Keratinocyte (primary cell): ENCODE measurements at regions not wholly inside any gene's neighbourhood (a gene's known extent, or its start where the extent isn't known, plus 50 kb on each side); places are given as distances from the start of the nearest gene placed in this dataset.
A peak's percentile ranks its signal among the peaks of the same experiment; 100 is the strongest.

Experiments used
- DNase-seq: peaks from one replicate; pipeline ENCODE4 v3.0.0-alpha.2; 2011; ENCODE audit warnings: low read depth, missing footprints, low spot score
- FAIRE-seq: peaks from 2 replicates; lab custom pipeline; 2011; peaks lifted over from hg19 to GRCh38; lab: Jason Lieb, UNC
- H2AFZ ChIP-seq: 2 replicates; pipeline ENCODE4 v1.6.0; 2012; ENCODE audit warnings: low read length, control low read depth, inconsistent platforms; ENCODE audit not compliant: control insufficient read depth
- H3K27ac ChIP-seq: 2 replicates; pipeline ENCODE4 v1.5.1; 2011; ENCODE audit warnings: low read length; ENCODE audit not compliant: control insufficient read depth, insufficient read depth
- H3K27me3 ChIP-seq: 3 replicates; pipeline ENCODE4 v1.6.0; 2011; ENCODE audit warnings: low read length; ENCODE audit not compliant: control insufficient read depth, insufficient read depth; ENCODE audit errors: extremely low read depth
- H3K36me3 ChIP-seq, 2 experiments: 2 replicates in 1 of 2; 3 replicates in 1 of 2; pipeline ENCODE4 v1.5.1; 2011; ENCODE audit warnings: low read length in 2 of 2, mild to moderate bottlenecking in 1 of 2; ENCODE audit not compliant: control insufficient read depth in 2 of 2, insufficient read depth in 2 of 2; ENCODE audit errors: extremely low read depth in 1 of 2
- H3K4me1 ChIP-seq: 3 replicates; pipeline ENCODE4 v1.5.1; 2011; ENCODE audit warnings: low read length; ENCODE audit not compliant: control insufficient read depth, insufficient read depth; ENCODE audit errors: extremely low read depth
- H3K4me2 ChIP-seq: 3 replicates; pipeline ENCODE4 v1.6.0; 2011; ENCODE audit warnings: low read depth, low read length; ENCODE audit not compliant: control insufficient read depth, insufficient read depth; ENCODE audit errors: extremely low read depth
- H3K4me3 ChIP-seq, 3 experiments: fragments of 200-600 bp in 1 of 3; sonication (generic) in 1 of 3; 2 replicates in 2 of 3; 3 replicates in 1 of 3; pipeline ENCODE4 v1.5.1; 2011 to 2016; ENCODE audit warnings: low read length in 3 of 3, mild to moderate bottlenecking in 3 of 3, control low read depth in 2 of 3, inconsistent platforms in 1 of 3, low read depth in 1 of 3, mixed read lengths in 1 of 3, mixed run types in 1 of 3, moderate library complexity in 1 of 3; ENCODE audit not compliant: control insufficient read depth in 2 of 3, insufficient read depth in 2 of 3; ENCODE audit errors: extremely low read depth in 1 of 3
- H3K79me2 ChIP-seq: 2 replicates; pipeline ENCODE4 v1.6.0; 2012; ENCODE audit warnings: low read length; ENCODE audit not compliant: control insufficient read depth, insufficient read depth
- H3K9ac ChIP-seq: 3 replicates; pipeline ENCODE4 v1.6.0; 2011; ENCODE audit warnings: low read length; ENCODE audit not compliant: control insufficient read depth, insufficient read depth; ENCODE audit errors: extremely low read depth
- H3K9me1 ChIP-seq: 3 replicates; pipeline ENCODE4 v1.6.0; 2011; ENCODE audit warnings: low read length; ENCODE audit not compliant: control insufficient read depth, insufficient read depth; ENCODE audit errors: extremely low read depth
- H3K9me3 ChIP-seq: 2 replicates; pipeline ENCODE4 v1.5.1; 2012; ENCODE audit warnings: low read depth, low read length; ENCODE audit not compliant: control insufficient read depth
- H4K20me1 ChIP-seq: 3 replicates; pipeline ENCODE4 v1.6.0; 2011; ENCODE audit warnings: low read length; ENCODE audit not compliant: control insufficient read depth, insufficient read depth; ENCODE audit errors: extremely low read depth
- CTCF ChIP-seq, 3 experiments: IDR thresholded peaks in 1 of 3; conservative IDR thresholded peaks in 1 of 3; optimal IDR thresholded peaks in 1 of 3; 2 replicates in 2 of 3; 3 replicates in 1 of 3; pipeline versions ENCODE3 to v1.5.1; 2011; ENCODE audit warnings: low read length in 3 of 3, mild to moderate bottlenecking in 3 of 3, moderate library complexity in 2 of 3, control low read depth in 1 of 3, inconsistent platforms in 1 of 3; ENCODE audit not compliant: insufficient read depth in 2 of 3; ENCODE audit errors: extremely low read depth in 1 of 3
- EZH2 ChIP-seq: IDR thresholded peaks from one replicate; pipeline ENCODE4 v1.6.1; 2012; ENCODE audit warnings: inconsistent platforms, mild to moderate bottlenecking, low read length, moderate library complexity
- dilution Hi-C: fragments of 300-500 bp; cut with MboI; formaldehyde crosslinking; loops from one replicate; pipeline ENCODE4 v1.7.0; 2020; ENCODE audit warnings: low sequenced_read_pairs; ENCODE audit not compliant: extremely low pct_ligation_motif_present

GRCh38 chr12:65520658-65521057 is 242.2 kb downstream of the MSRB3 start:
- Histone ChIP-seq H3K9me3 (no peaks in the 10 kb centered on the region), H3K27me3 (no peaks in the 10 kb centered on the region), H3K4me3 (no peak overlapping the region), H3K9ac (no peak overlapping the region), H2AFZ (peak overlapping the region; percentile 13), H3K79me2 (no peaks in the 10 kb centered on the region), H4K20me1 (no peaks in the 10 kb centered on the region), H3K4me1 (peaks cover 31% of the 10 kb centered on the region), H3K9me1 (no peaks in the 10 kb centered on the region), H3K36me3 (no peaks in the 10 kb centered on the region), H3K4me2 (no peak overlapping the region), H3K27ac (no peak overlapping the region)
- TF ChIP-seq EZH2 (no peak), CTCF (optimal IDR thresholded peaks at IDR 0.05 in 1 of 3, IDR thresholded peaks at IDR 0.05 in 1 of 3, conservative IDR thresholded peaks at IDR 0.05 in 1 of 3; ENCODE audit: extremely low read depth in 1 of 3, insufficient read depth in 2 of 3, low read length in 3 of 3) (no peak)
- dilution Hi-C loops = no loop called here
- FAIRE-seq = no peak
- DNase-seq = no peak

- Histone ChIP-seq H2AFZ (peak overlapping the region; percentile 21), H3K79me2 (no peaks in the 10 kb centered on the region), H3K4me2 (no peak overlapping the region), H3K27me3 (no peaks in the 10 kb centered on the region), H3K9ac (no peak overlapping the region), H3K4me3 (no peak overlapping the region), H4K20me1 (no peaks in the 10 kb centered on the region), H3K9me3 (no peaks in the 10 kb centered on the region), H3K27ac (no peak overlapping the region), H3K36me3 (no peaks in the 10 kb centered on the region), H3K9me1 (no peaks in the 10 kb centered on the region), H3K4me1 (peaks cover 48% of the 10 kb centered on the region)
- TF ChIP-seq EZH2 (no peak), CTCF (optimal IDR thresholded peaks at IDR 0.05 in 1 of 3, IDR thresholded peaks at IDR 0.05 in 1 of 3, conservative IDR thresholded peaks at IDR 0.05 in 1 of 3; ENCODE audit: extremely low read depth in 1 of 3, insufficient read depth in 2 of 3, low read length in 3 of 3) (no peak)
- dilution Hi-C loops = no loop called here
- DNase-seq (no peak), FAIRE-seq (peak; percentile 29)
These were observed 244.7 kb downstream of the MSRB3 start for GRCh38 chr12:65522956-65523860.
